ENCODE measurements at regions not wholly inside any gene's neighbourhood (a gene's known extent, or its start where the extent isn't known, plus 50 kb on each side); places are given as distances from the start of the nearest gene placed in this dataset.

GRCh38 chr12:38411426-38411825 is 94.9 kb downstream of the ALG10B start:
- no peak overlapping the region for H3K9ac ChIP-seq (ENCODE audit: insufficient read depth in 1 of 2, low read depth in 2 of 2, low read length in 2 of 2)
- H3K4me2 ChIP-seq (ENCODE audit: insufficient read depth, low read length), result no peak overlapping the region
- ATAC-seq (no peak), DNase-seq (ENCODE audit: extremely low read depth in 1 of 4, low spot score in 3 of 4) (no peak), FAIRE-seq (no peak)
- H3K9me1 ChIP-seq (ENCODE audit: control insufficient read depth, insufficient read depth, low read length), result no peaks in the 10 kb centered on the region
- no peaks in the 10 kb centered on the region for H3K79me2 ChIP-seq (ENCODE audit: control insufficient read depth, insufficient read depth, low read length)
- no peak overlapping the region for H3K27ac ChIP-seq (ENCODE audit: extremely low read depth, low read depth, low read length)
- in situ Hi-C loops (cut with MboI), result no loop called here
- ChIA-PET POLR2A (no interaction called here), CTCF (ENCODE audit: low intra/inter-chr PET ratio) (no interaction called here)
- no peaks in the 10 kb centered on the region for H3K27me3 ChIP-seq (ENCODE audit: control insufficient read depth in 2 of 2, insufficient read depth in 2 of 2, low read length in 2 of 2)
- 4% methylated on average over 2 of the region's 2 CpGs for WGBS (ENCODE audit: insufficient coverage, low coverage, missing lambda C conversion rate)
- no peak for TF ChIP-seq NR3C1 (CRISPR knock-in tag; IDR thresholded peaks at IDR 0.05)
- TF ChIP-seq ZNF561 (CRISPR knock-in tag; conservative IDR thresholded peaks at IDR 0.05), result no peak
- no peak for TF ChIP-seq TAF9B (IDR thresholded peaks at IDR 0.05; ENCODE audit: partially characterized antibody)
- TF ChIP-seq, protein P1, sequence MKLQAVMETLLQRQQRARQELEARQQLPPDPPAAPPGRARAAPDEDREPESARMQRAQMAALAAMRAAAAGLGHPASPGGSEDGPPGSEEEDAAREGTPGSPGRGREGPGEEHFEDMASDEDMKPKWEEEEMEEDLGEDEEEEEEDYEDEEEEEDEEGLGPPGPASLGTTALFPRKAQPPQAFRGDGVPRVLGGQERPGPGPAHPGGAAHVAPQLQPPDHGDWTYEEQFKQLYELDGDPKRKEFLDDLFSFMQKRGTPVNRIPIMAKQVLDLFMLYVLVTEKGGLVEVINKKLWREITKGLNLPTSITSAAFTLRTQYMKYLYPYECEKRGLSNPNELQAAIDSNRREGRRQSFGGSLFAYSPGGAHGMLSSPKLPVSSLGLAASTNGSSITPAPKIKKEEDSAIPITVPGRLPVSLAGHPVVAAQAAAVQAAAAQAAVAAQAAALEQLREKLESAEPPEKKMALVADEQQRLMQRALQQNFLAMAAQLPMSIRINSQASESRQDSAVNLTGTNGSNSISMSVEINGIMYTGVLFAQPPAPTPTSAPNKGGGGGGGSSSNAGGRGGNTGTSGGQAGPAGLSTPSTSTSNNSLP (IDR thresholded peaks at IDR 0.05; ENCODE audit: borderline replicate concordance, low read depth, low read length), result no peak
- TF ChIP-seq KHSRP (IDR thresholded peaks at IDR 0.05), result no peak
- no peak overlapping the region for H2AFZ ChIP-seq (ENCODE audit: low read depth, low read length)
- H4K20me1 ChIP-seq (replicated peaks; ENCODE audit: control insufficient read depth, insufficient read depth, low read length), result no peaks in the 10 kb centered on the region
- no TSS peak for BruUV-seq (replicated peaks)
- intact Hi-C loops (cut with micrococcal nuclease), result no loop called here
- no peaks in the 10 kb centered on the region for H3K36me3 ChIP-seq (ENCODE audit: control insufficient read depth, insufficient read depth, low read length)
- H3K4me3 ChIP-seq, result no peak overlapping the region
- no peaks in the 10 kb centered on the region for H3K4me1 ChIP-seq (replicated peaks in 1 of 2; ENCODE audit: control insufficient read depth in 2 of 2, insufficient read depth in 2 of 2, low read length in 2 of 2)
- H3K9me3 ChIP-seq (replicated peaks; ENCODE audit: control insufficient read depth, insufficient read depth, low read depth, low read length), result no peaks in the 10 kb centered on the region

- ATAC-seq, result no peak
- Histone ChIP-seq H3K4me2 (ENCODE audit: insufficient read depth, low read length) (no peak overlapping the region), H3K9ac (ENCODE audit: insufficient read depth in 1 of 2, low read depth in 2 of 2, low read length in 2 of 2) (no peak overlapping the region), H2AFZ (ENCODE audit: low read depth, low read length) (no peak overlapping the region), H3K27ac (ENCODE audit: extremely low read depth, low read depth, low read length) (no peak overlapping the region), H3K9me1 (ENCODE audit: control insufficient read depth, insufficient read depth, low read length) (no peaks in the 10 kb centered on the region), H3K9me3 (replicated peaks; ENCODE audit: control insufficient read depth, insufficient read depth, low read depth, low read length) (no peaks in the 10 kb centered on the region), H4K20me1 (replicated peaks; ENCODE audit: control insufficient read depth, insufficient read depth, low read length) (no peaks in the 10 kb centered on the region), H3K79me2 (ENCODE audit: control insufficient read depth, insufficient read depth, low read length) (no peaks in the 10 kb centered on the region), H3K4me1 (replicated peaks in 1 of 2; ENCODE audit: control insufficient read depth in 2 of 2, insufficient read depth in 2 of 2, low read length in 2 of 2) (no peaks in the 10 kb centered on the region), H3K27me3 (ENCODE audit: control insufficient read depth in 2 of 2, insufficient read depth in 2 of 2, low read length in 2 of 2) (no peaks in the 10 kb centered on the region), H3K36me3 (ENCODE audit: control insufficient read depth, insufficient read depth, low read length) (no peaks in the 10 kb centered on the region), H3K4me3 (no peak overlapping the region)
- TF ChIP-seq TRIM25 (IDR thresholded peaks at IDR 0.05; ENCODE audit: borderline replicate concordance) (no peak), MAFK (IDR thresholded peaks at IDR 0.05; ENCODE audit: low read length) (peak; percentile 76), CCAR2 (IDR thresholded peaks at IDR 0.05; ENCODE audit: low read depth, low read length) (no peak), NUFIP1 (IDR thresholded peaks at IDR 0.05; ENCODE audit: partially characterized antibody) (no peak), MAFG (tag; conservative IDR thresholded peaks at IDR 0.05) (peak; percentile 49; the same call in 1 of the 2 replicates), SIN3A (IDR thresholded peaks at IDR 0.05; ENCODE audit: borderline replicate concordance in 2 of 2, control insufficient read depth in 1 of 2, low read depth in 2 of 2, low read length in 2 of 2) (no peak), MIER1 (IDR thresholded peaks at IDR 0.05; ENCODE audit: low read depth) (no peak), BCL6 (CRISPR knock-in tag; IDR thresholded peaks at IDR 0.05) (no peak), HNRNPK (IDR thresholded peaks at IDR 0.05; ENCODE audit: low read depth, low read length, poor library complexity, severe bottlenecking) (no peak), L3MBTL2 (IDR thresholded peaks at IDR 0.05) (no peak), MAFF (IDR thresholded peaks at IDR 0.05; ENCODE audit: low read length) (peak; percentile 83), ZNF316 (IDR thresholded peaks at IDR 0.05) (peak; percentile 49)
- in situ Hi-C loops (cut with MboI) (no loop called here), intact Hi-C loops (cut with micrococcal nuclease) (no loop called here)
- no peak for DNase-seq (ENCODE audit: extremely low read depth in 1 of 4, low spot score in 3 of 4)
- ChIA-PET CTCF (ENCODE audit: low intra/inter-chr PET ratio) (no interaction called here), POLR2A (no interaction called here)
- FAIRE-seq, result no peak
- BruUV-seq (replicated peaks), result no TSS peak
Observed at GRCh38 chr12:38411946-38412345, 95.4 kb downstream of the ALG10B start.
